GM18498 (cell line): ENCODE measurements at regions not wholly inside any gene's neighbourhood (a gene's known extent, or its start where the extent isn't known, plus 50 kb on each side); places are given as distances from the start of the nearest gene placed in this dataset.
A peak's percentile ranks its signal among the peaks of the same experiment; 100 is the strongest.
"Not testable (repeated sequence)": the region's sequence is repeated elsewhere in the genome, so short reads cannot be mapped to it uniquely, and the experiment has no call there.

Experiments used
- ATAC-seq: cut with Tn5 transposase; IDR thresholded peaks from one replicate; pipeline ENCODE4 v1.9.1; 2021; ENCODE audit warnings: mild to moderate bottlenecking, moderate library complexity; ENCODE audit not compliant: unreplicated experiment

- ATAC-seq: no peak
These were observed 89.0 kb upstream of the SERTAD2 start for GRCh38 chr2:64742678-64743077.

GRCh38 chr2:64743739-64744330 is 90.1 kb upstream of the SERTAD2 start:
- no peak for ATAC-seq

GRCh38 chr2:64745562-64745961 is 91.8 kb upstream of the SERTAD2 start:
- no peak for ATAC-seq

DNA sequence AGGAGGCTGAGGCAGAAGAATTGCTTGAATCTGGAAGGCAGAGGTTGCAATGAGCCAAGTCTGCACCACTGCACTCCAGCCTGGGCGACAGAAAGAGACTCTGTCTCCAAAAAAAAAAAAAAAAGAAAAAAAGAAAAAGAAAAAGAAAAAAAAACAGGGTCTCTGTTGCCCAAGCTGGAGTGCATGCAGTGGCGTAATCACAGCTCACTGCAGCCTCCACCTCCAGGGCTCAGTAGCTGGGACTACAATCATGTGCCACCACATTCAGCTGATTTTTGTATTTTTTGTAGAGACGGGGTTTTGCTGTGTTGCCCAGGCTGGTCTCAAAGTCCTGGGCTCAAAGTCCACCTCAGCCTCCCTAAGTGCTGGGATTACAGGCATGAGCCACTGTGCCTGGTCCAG is 94.0 kb upstream of the SERTAD2 start:
- ATAC-seq: not testable (repeated sequence)

GRCh38 chr2:64748147-64748546 is 94.4 kb upstream of the SERTAD2 start:
- ATAC-seq: no peak

DNA sequence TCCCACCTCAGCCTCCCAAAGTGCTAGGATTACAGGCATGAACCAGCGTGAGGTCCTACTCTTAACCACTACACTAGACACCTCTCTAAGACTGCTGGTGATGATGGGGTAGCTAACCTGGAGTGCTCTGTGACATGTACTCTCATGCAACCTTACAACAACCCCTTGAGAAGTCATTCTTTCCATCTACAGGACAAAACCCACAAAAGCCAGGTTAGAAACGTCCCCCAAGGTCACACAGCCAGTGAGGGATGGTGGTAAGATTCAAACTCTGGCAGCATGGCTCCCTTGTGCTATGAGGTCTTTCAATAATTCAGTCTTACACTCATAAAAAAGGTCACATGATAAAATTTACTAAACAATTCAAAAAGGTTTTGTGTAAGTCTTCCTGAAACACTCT is 94.8 kb upstream of the SERTAD2 start:
- no peak for ATAC-seq

GRCh38 chr2:64749446-64749845 is 95.7 kb upstream of the SERTAD2 start:
- no peak for ATAC-seq

GRCh38 chr2:64750001-64750816 is 96.5 kb upstream of the SERTAD2 start:
- no peak for ATAC-seq

- ATAC-seq: peak; percentile 89
These were observed 97.1 kb upstream of the SERTAD2 start for GRCh38 chr2:64750817-64751285.

- ATAC-seq: peak; percentile 84
These were observed 97.9 kb upstream of the SERTAD2 start for GRCh38 chr2:64751286-64752260.

DNA sequence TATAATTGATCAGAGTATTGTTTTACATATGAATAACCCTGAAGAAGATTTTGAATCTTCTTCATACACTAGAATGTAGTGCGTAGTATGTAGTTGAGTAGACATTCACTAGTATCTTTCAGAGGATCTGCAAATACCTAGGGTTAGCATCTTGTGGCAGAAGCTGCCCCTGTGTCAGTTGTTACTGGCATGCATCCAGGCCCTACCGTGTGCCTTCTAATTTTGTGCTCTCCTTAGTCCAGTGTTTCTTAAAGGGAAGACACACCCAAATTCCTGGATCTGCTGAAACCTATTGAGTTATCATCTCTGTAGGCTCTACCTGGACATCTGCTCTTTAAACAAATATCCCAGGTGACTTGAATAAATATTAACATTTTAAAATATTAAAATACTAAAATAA is 99.7 kb upstream of the SERTAD2 start:
- no peak for ATAC-seq

DNA sequence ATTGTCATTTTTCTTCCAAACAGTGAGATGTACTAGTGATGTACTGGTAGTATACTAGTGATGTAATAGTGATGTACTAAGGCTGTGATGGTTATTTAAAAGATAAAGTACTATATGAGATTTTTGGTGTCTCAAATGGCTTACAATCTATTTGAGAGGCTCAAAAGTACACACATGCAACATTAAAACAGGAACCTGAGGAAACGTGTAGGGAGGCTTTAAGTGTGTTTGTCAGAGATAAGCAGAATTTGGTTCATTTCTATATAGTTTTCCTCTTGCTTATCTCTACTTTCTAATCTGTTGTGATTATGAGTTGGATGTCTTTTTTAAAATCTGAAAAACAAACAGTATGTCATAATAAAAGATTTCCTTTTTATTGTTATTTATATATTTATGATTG is 100.9 kb upstream of the SERTAD2 start:
- no peak for ATAC-seq

- ATAC-seq: no peak
These were observed 103.4 kb upstream of the SERTAD2 start for GRCh38 chr2:64757126-64757525.

GRCh38 chr2:64760128-64760527 is 106.4 kb upstream of the SERTAD2 start:
- no peak for ATAC-seq

- no peak for ATAC-seq
These were observed 108.7 kb upstream of the SERTAD2 start for GRCh38 chr2:64762301-64762997.

DNA sequence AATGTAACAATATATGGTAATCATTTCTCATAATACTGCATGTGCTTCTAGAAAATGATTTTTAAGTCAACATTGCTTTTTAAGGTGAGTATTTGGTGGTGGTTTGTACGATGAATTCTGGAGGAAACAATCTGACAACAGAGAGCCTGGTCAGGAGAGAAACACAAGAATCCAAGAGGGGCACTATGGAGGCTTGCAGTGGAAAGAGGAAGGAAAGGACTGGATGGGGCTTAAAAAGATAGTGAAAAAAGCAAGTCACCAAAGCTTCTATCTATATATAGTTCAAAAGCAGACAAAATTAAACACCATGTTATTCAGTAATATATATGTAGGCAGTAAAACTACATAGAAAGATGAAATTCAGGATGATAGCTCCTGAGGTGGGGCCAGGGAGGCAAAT is 109.4 kb upstream of the SERTAD2 start:
- no peak for ATAC-seq

- ATAC-seq: no peak
These were observed 111.6 kb upstream of the SERTAD2 start for GRCh38 chr2:64765160-64765805.

GRCh38 chr2:64766841-64767669 is 113.3 kb upstream of the SERTAD2 start:
- peak; percentile 41 for ATAC-seq
